ENCODE measurements at regions not wholly inside any gene's neighbourhood (a gene's known extent, or its start where the extent isn't known, plus 50 kb on each side); places are given as distances from the start of the nearest gene placed in this dataset.

DNA sequence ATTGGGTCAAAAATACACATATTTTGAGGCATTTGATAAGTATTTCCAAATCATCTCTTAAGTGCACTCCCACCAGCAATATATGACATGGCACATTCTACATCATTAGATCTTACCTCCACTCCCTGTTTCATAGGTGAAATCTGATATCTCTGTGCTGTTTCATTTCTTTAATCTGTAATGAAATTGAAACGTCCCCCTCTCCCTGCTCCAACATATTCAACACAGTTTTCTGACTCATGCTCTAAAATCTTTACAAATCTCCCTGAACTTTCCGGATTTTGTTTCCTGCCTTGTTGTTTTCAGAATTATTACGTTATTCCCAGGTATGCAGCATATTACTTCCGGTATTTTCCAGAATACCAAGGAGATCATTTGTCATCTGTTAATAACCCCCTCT is 66.1 kb upstream of the AKT3 start:
- ATAC-seq (ENCODE audit: insufficient number of reproducible peaks, low FRiP score, low read depth) (no peak), DNase-seq (ENCODE audit: low spot score) (no peak)
- TF ChIP-seq, protein P1, sequence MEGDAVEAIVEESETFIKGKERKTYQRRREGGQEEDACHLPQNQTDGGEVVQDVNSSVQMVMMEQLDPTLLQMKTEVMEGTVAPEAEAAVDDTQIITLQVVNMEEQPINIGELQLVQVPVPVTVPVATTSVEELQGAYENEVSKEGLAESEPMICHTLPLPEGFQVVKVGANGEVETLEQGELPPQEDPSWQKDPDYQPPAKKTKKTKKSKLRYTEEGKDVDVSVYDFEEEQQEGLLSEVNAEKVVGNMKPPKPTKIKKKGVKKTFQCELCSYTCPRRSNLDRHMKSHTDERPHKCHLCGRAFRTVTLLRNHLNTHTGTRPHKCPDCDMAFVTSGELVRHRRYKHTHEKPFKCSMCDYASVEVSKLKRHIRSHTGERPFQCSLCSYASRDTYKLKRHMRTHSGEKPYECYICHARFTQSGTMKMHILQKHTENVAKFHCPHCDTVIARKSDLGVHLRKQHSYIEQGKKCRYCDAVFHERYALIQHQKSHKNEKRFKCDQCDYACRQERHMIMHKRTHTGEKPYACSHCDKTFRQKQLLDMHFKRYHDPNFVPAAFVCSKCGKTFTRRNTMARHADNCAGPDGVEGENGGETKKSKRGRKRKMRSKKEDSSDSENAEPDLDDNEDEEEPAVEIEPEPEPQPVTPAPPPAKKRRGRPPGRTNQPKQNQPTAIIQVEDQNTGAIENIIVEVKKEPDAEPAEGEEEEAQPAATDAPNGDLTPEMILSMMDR (IDR thresholded peaks at IDR 0.05) = no peak
- no peak overlapping the region for H3K27ac ChIP-seq
- no peaks in the 10 kb centered on the region for H3K36me3 ChIP-seq
- peaks cover 8 to 19% of the 10 kb centered on the region in 2 donors for H3K4me1 ChIP-seq (ENCODE audit: control insufficient read depth in 1 of 2, low read depth in 2 of 2)
- no peaks in the 10 kb centered on the region for H3K9me3 ChIP-seq
- no peak overlapping the region for H3K4me3 ChIP-seq
- no peaks in the 10 kb centered on the region for H3K27me3 ChIP-seq (replicated peaks; ENCODE audit: insufficient read depth)

DNA sequence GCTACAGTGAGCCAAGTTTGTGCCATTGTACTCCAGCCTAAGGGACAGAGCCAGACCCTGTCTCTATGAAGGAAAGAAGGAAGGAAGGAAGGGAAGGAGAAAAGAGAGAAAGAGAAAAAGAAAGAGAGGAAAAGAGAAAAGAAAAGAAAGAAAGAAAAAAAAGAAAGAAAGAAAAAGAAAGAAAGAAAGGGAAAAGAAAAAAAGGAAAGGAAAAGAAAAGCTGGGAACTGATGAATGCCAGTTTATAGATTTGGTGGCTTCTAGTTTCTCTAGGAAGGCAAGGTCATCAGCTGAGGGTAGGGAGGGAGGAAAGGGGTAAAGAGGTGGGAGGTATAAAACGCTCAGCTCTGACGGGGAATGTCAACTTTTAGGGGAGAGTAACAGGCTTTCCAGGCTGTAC is 62.3 kb upstream of the AKT3 start:
- H3K36me3 ChIP-seq = no peaks in the 10 kb centered on the region
- no peaks in the 10 kb centered on the region for H3K27me3 ChIP-seq (replicated peaks; ENCODE audit: insufficient read depth)
- no peak overlapping the region for H3K27ac ChIP-seq
- peaks cover 8 to 10% of the 10 kb centered on the region in 2 donors for H3K4me1 ChIP-seq (ENCODE audit: control insufficient read depth in 1 of 2, low read depth in 2 of 2)
- TF ChIP-seq, protein P1 (IDR thresholded peaks at IDR 0.05) = no peak
- H3K4me3 ChIP-seq = no peak overlapping the region
- DNase-seq (ENCODE audit: low spot score) = no peak
- no peaks in the 10 kb centered on the region for H3K9me3 ChIP-seq
- ATAC-seq (ENCODE audit: insufficient number of reproducible peaks, low FRiP score, low read depth) = no peak

DNA sequence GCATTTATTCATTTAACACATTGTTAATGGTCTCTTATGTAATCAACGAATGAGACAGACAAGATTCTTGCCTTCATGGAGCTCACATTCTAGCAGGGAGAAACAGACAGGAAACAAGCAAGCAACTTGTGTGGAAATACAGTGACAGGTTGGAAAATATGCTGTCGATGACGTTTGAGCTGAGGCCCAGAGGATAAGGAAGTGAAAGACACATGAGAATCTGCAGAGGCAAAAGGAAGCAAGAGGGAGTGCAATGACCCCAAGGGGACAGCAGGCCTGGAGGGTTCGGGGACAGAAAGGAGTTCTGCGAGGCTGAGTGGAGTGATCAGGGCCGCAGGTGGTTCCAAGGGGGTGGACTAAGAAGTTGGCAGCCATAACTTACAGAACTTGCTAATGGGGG is 60.6 kb upstream of the AKT3 start:
- no peak overlapping the region for H3K4me3 ChIP-seq
- H3K4me1 ChIP-seq (ENCODE audit: control insufficient read depth in 1 of 2, low read depth in 2 of 2) = no peaks in the 10 kb centered on the region
- H3K27ac ChIP-seq = no peak overlapping the region
- H3K27me3 ChIP-seq (replicated peaks; ENCODE audit: insufficient read depth) = no peaks in the 10 kb centered on the region
- no peaks in the 10 kb centered on the region for H3K36me3 ChIP-seq
- no peak for ATAC-seq (ENCODE audit: insufficient number of reproducible peaks, low FRiP score, low read depth)
- DNase-seq (ENCODE audit: low spot score) = no peak
- TF ChIP-seq, protein P1 (IDR thresholded peaks at IDR 0.05) = no peak
- H3K9me3 ChIP-seq = no peaks in the 10 kb centered on the region

DNA sequence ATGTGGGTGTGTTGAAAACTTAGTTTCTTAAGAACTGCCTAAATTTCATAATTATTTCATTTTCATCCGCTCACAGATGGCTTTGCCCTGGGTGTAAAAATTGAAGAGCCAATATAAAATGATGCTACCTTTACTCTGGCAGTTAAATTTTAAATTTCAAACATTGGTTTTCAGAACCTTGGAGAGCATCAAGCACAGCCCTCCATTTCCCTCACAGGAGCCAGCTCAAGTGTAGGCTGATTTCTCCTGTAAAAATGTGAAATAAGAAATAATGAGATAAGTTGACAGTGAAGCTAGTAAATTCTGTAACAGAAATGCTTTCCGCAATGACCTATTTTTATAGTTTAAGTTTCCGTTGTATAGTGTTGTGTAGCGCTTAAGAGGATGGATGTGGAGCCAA is 53.9 kb upstream of the AKT3 start:
- TF ChIP-seq, protein P1 (IDR thresholded peaks at IDR 0.05) = no peak
- Histone ChIP-seq H3K4me3 (no peak overlapping the region), H3K36me3 (no peaks in the 10 kb centered on the region), H3K27me3 (replicated peaks; ENCODE audit: insufficient read depth) (no peaks in the 10 kb centered on the region), H3K9me3 (no peaks in the 10 kb centered on the region), H3K27ac (no peak overlapping the region), H3K4me1 (ENCODE audit: control insufficient read depth in 1 of 2, low read depth in 2 of 2) (no peaks in the 10 kb centered on the region)
- no peak for ATAC-seq (ENCODE audit: insufficient number of reproducible peaks, low FRiP score, low read depth)
- DNase-seq (ENCODE audit: low spot score) = no peak

DNA sequence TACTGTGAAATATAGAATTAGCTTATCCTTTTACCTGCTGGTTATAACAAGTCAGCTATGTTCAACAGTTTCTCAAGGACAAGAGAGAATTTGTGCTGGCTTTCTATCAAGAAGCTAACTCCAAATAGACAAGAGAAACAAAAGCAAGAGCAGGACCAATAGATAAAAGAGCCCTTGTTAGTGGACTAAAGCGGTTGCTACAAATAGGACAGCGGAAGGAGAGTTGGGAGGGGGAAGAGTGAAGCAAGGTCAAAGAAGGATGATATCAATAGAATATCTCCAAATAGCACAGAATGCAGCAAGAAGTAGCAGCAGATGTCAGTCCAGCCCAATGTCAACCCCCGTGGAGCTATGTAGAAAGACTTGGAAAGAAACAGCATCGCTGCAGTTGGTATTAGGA is 53.0 kb upstream of the AKT3 start:
- no peaks in the 10 kb centered on the region for H3K4me1 ChIP-seq (ENCODE audit: control insufficient read depth in 1 of 2, low read depth in 2 of 2)
- H3K36me3 ChIP-seq = no peaks in the 10 kb centered on the region
- DNase-seq (ENCODE audit: low spot score) (no peak), ATAC-seq (ENCODE audit: insufficient number of reproducible peaks, low FRiP score, low read depth) (no peak)
- no peak overlapping the region for H3K27ac ChIP-seq
- H3K27me3 ChIP-seq (replicated peaks; ENCODE audit: insufficient read depth) = no peaks in the 10 kb centered on the region
- H3K9me3 ChIP-seq = no peaks in the 10 kb centered on the region
- no peak overlapping the region for H3K4me3 ChIP-seq
- TF ChIP-seq, protein P1 (IDR thresholded peaks at IDR 0.05) = no peak

Data from thoracic aorta (tissue), 2 donors.